K562 (cell line): ENCODE measurements at regions not wholly inside any gene's neighbourhood (a gene's known extent, or its start where the extent isn't known, plus 50 kb on each side); places are given as distances from the start of the nearest gene placed in this dataset.

Source experiments
- DIDO1 ChIP-seq: fragments of 450-650 bp; IDR thresholded peaks from 2 replicates; pipeline ENCODE4 v1.6.1; 2016; ENCODE audit warnings: low read depth, missing biosample characterization, missing genetic modification characterization
- SMAD4 ChIP-seq: fragments of 250-450 bp; sonication (Bioruptor Pico); conservative IDR thresholded peaks from 2 replicates; pipeline ENCODE4 v1.8.0; 2021; ENCODE audit warnings: inconsistent platforms, mild to moderate bottlenecking, moderate library complexity
- ZHX1 ChIP-seq: fragments of 150-350 bp; conservative IDR thresholded peaks from 2 replicates; pipeline ENCODE4 v1.6.1; 2014; ENCODE audit warnings: low read length
- ZNF318 ChIP-seq, 2 experiments: fragments of 450-650 bp; IDR thresholded peaks; 2 replicates each; pipeline ENCODE4 v1.6.1; 2016; ENCODE audit warnings: mild to moderate bottlenecking in 2 of 2, borderline replicate concordance in 1 of 2, low read depth in 1 of 2, moderate library complexity in 1 of 2

GRCh38 chr10:118956802-118957442, 72.6 kb upstream of the NANOS1 start (continued):
- TF ChIP-seq ZNF318 (IDR thresholded peaks at IDR 0.05; ENCODE audit: borderline replicate concordance in 1 of 2, low read depth in 1 of 2) (no peak), DIDO1 (tag) (no peak), SMAD4 (CRISPR knock-in tag) (no peak), ZHX1 (no peak)
- TF ChIP-seq, all 486 proteins: peak for 0
